Activated CD8-positive, alpha-beta T cell treated with anti-CD3 and anti-CD28 coated beads for 36 hours (primary cell): ENCODE measurements at regions not wholly inside any gene's neighbourhood (a gene's known extent, or its start where the extent isn't known, plus 50 kb on each side); places are given as distances from the start of the nearest gene placed in this dataset.
A peak's percentile ranks its signal among the peaks of the same experiment; 100 is the strongest.

Experiments used
- ATAC-seq: fragments of 200-7000 bp; cut with Tn5 transposase; one replicate; pipeline ENCODE4 v1.10.0; 2021; ENCODE audit warnings: mild to moderate bottlenecking, moderate library complexity
- CTCF ChIA-PET: fragments of 350-600 bp; sonication (Branson Sonifier 250); formaldehyde crosslinking; loops from one replicate; lab custom pipeline; 2021; ENCODE audit warnings: antibody characterized with exemption; lab: Charles Lee
- POLR2A ChIA-PET: fragments of 350-600 bp; sonication (Branson Sonifier 250); formaldehyde crosslinking; loops from one replicate; lab custom pipeline; 2021; ENCODE audit warnings: antibody characterized with exemption; lab: Charles Lee
- DNase-seq: peaks from one replicate; pipeline ENCODE4 v3.0.0-alpha.2; 2020
- H3K27ac Mint-ChIP-seq: one replicate; pipeline ENCODE4 v1.8.0; 2021; ENCODE audit warnings: mild to moderate bottlenecking, mixed read lengths
- H3K27me3 Mint-ChIP-seq: one replicate; pipeline ENCODE4 v1.8.0; 2021; ENCODE audit warnings: mixed read lengths
- H3K36me3 Mint-ChIP-seq: one replicate; pipeline ENCODE4 v1.8.0; 2021; ENCODE audit warnings: low read depth, mixed read lengths
- H3K4me1 Mint-ChIP-seq: one replicate; pipeline ENCODE4 v1.8.0; 2021; ENCODE audit warnings: low read depth, mixed read lengths
- H3K4me3 Mint-ChIP-seq: one replicate; pipeline ENCODE4 v1.8.0; 2021; ENCODE audit warnings: mild to moderate bottlenecking, moderate library complexity, mixed read lengths
- H3K9me3 Mint-ChIP-seq: one replicate; pipeline ENCODE4 v1.8.0; 2021; ENCODE audit warnings: mixed read lengths
- intact Hi-C: fragments of 100-400 bp; cut with micrococcal nuclease; formaldehyde crosslinking; loops from one replicate; pipeline ENCODE4 v1.10.0; 2022
- TF ChIP-seq, protein P1 (sequence below): fragments of 200-600 bp; IDR thresholded peaks from one replicate; pipeline ENCODE4 v1.8.0; 2022; ENCODE audit warnings: antibody characterized with exemption, mild to moderate bottlenecking

DNA sequence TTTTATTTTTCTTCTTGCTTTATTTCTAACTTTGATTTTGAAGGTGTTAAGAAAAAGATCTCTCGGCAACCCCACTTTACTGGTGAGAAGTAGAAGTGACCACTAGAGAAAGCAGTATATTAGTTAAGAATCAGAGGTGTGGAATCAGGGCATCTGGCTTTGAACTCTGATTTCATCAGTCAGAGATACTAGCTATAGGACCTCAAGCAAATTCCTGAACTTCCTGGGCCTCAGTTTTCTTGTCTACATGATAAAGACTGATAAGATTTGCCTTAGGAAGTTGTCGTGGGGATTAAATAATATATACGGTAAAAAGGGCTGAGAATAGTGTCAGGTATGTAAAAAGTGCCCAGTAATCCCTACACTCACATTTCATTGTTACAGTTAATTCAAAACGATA is 440.3 kb upstream of the CRIM1 start:
- DNase-seq (no peak), ATAC-seq (no peak)
- H3K36me3 Mint-ChIP-seq: no peaks in the 10 kb centered on the region
- H3K9me3 Mint-ChIP-seq: no peaks in the 10 kb centered on the region
- no peak overlapping the region for H3K27ac Mint-ChIP-seq
- H3K27me3 Mint-ChIP-seq: no peaks in the 10 kb centered on the region
- TF ChIP-seq, protein P1, sequence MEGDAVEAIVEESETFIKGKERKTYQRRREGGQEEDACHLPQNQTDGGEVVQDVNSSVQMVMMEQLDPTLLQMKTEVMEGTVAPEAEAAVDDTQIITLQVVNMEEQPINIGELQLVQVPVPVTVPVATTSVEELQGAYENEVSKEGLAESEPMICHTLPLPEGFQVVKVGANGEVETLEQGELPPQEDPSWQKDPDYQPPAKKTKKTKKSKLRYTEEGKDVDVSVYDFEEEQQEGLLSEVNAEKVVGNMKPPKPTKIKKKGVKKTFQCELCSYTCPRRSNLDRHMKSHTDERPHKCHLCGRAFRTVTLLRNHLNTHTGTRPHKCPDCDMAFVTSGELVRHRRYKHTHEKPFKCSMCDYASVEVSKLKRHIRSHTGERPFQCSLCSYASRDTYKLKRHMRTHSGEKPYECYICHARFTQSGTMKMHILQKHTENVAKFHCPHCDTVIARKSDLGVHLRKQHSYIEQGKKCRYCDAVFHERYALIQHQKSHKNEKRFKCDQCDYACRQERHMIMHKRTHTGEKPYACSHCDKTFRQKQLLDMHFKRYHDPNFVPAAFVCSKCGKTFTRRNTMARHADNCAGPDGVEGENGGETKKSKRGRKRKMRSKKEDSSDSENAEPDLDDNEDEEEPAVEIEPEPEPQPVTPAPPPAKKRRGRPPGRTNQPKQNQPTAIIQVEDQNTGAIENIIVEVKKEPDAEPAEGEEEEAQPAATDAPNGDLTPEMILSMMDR: no peak
- H3K4me3 Mint-ChIP-seq: no peak overlapping the region
- intact Hi-C loops: no loop called here
- ChIA-PET CTCF (no interaction called here), POLR2A (no interaction called here)
- H3K4me1 Mint-ChIP-seq: no peaks in the 10 kb centered on the region

- intact Hi-C loops: no loop called here
- Mint-ChIP-seq H3K4me3 (peak overlapping the region; percentile 37), H3K4me1 (peaks cover 12% of the 10 kb centered on the region), H3K36me3 (no peaks in the 10 kb centered on the region), H3K9me3 (no peaks in the 10 kb centered on the region), H3K27me3 (no peaks in the 10 kb centered on the region), H3K27ac (no peak overlapping the region)
- ChIA-PET POLR2A (no interaction called here), CTCF (no interaction called here)
- ATAC-seq: no peak
- TF ChIP-seq, protein P1: no peak
- DNase-seq: no peak
Measured at GRCh38 chr2:35891936-35892335, 463.6 kb upstream of the CRIM1 start.

GRCh38 chr2:35891528-35891927 is 464.1 kb upstream of the CRIM1 start:
- no peaks in the 10 kb centered on the region for H3K36me3 Mint-ChIP-seq
- no peak overlapping the region for H3K4me3 Mint-ChIP-seq
- ATAC-seq (no peak), DNase-seq (no peak)
- intact Hi-C loops: no loop called here
- no peaks in the 10 kb centered on the region for H3K9me3 Mint-ChIP-seq
- peaks cover 12% of the 10 kb centered on the region for H3K4me1 Mint-ChIP-seq
- CTCF ChIA-PET: no interaction called here
- H3K27me3 Mint-ChIP-seq: no peaks in the 10 kb centered on the region
- TF ChIP-seq, protein P1: no peak
- POLR2A ChIA-PET: no interaction called here
- H3K27ac Mint-ChIP-seq: no peak overlapping the region

GRCh38 chr2:35887146-35887545 is 468.4 kb upstream of the CRIM1 start:
- no peak overlapping the region for H3K27ac Mint-ChIP-seq

GRCh38 chr2:35873921-35874320 is 481.7 kb upstream of the CRIM1 start:
- CTCF ChIA-PET: interaction anchor here (0.6 kb wide), 1 partner anchor 9 kb away, joined by 3 read pairs; no protein-coding TSS in a partner anchor
- no peaks in the 10 kb centered on the region for H3K9me3 Mint-ChIP-seq
- H3K4me1 Mint-ChIP-seq: no peaks in the 10 kb centered on the region
- no peak overlapping the region for H3K27ac Mint-ChIP-seq
- no peak for ATAC-seq
- DNase-seq: no peak
- H3K4me3 Mint-ChIP-seq: no peak overlapping the region
- TF ChIP-seq, protein P1: no peak
- POLR2A ChIA-PET: no interaction called here
- H3K36me3 Mint-ChIP-seq: no peaks in the 10 kb centered on the region
- H3K27me3 Mint-ChIP-seq: peaks cover 6% of the 10 kb centered on the region
- intact Hi-C loops: no loop called here

More at GRCh38 chr2:35887146-35887545, 468.4 kb upstream of the CRIM1 start:
- CTCF ChIA-PET: no interaction called here
- POLR2A ChIA-PET: no interaction called here
- intact Hi-C loops: no loop called here
- Mint-ChIP-seq H3K36me3 (no peaks in the 10 kb centered on the region), H3K27me3 (no peaks in the 10 kb centered on the region), H3K9me3 (no peaks in the 10 kb centered on the region), H3K4me3 (no peak overlapping the region), H3K4me1 (peaks cover 7% of the 10 kb centered on the region)
- TF ChIP-seq, protein P1: no peak
- ATAC-seq (no peak), DNase-seq (no peak)
